ENCODE measurements at regions not wholly inside any gene's neighbourhood (a gene's known extent, or its start where the extent isn't known, plus 50 kb on each side); places are given as distances from the start of the nearest gene placed in this dataset.

- TF ChIP-seq CTCF (IDR thresholded peaks at IDR 0.05 in 4 of 5, conservative IDR thresholded peaks at IDR 0.05 in 1 of 5) (no peak), POLR2A (IDR thresholded peaks at IDR 0.05) (no peak)
- in situ Hi-C loops (cut with MboI; ENCODE audit: low sequenced_read_pairs in 4 of 4): no loop called here
Measured at GRCh38 chr9:80794197-80794596, 895.1 kb downstream of the TLE1 start.

GRCh38 chr9:80793706-80794105 is 895.6 kb downstream of the TLE1 start:
- no peak for ATAC-seq
- Histone ChIP-seq H3K36me3 (no peaks in the 10 kb centered on the region), H3K27ac (no peak overlapping the region), H3K4me1 (peaks cover 16 to 23% of the 10 kb centered on the region in 2 donors), H3K27me3 (no peaks in the 10 kb centered on the region), H3K9me3 (no peaks in the 10 kb centered on the region), H3K4me3 (no peak overlapping the region)
- TF ChIP-seq POLR2A (IDR thresholded peaks at IDR 0.05) (no peak), CTCF (IDR thresholded peaks at IDR 0.05 in 4 of 5, conservative IDR thresholded peaks at IDR 0.05 in 1 of 5) (no peak)
- DNase-seq: no peak
- intact Hi-C loops (cut with DNase I; ENCODE audit: low total_unique reads) (no loop called here), in situ Hi-C loops (cut with MboI; ENCODE audit: low sequenced_read_pairs in 4 of 4) (no loop called here)

More at GRCh38 chr9:80794197-80794596, 895.1 kb downstream of the TLE1 start:
- no peak overlapping the region for H3K4me3 ChIP-seq
- H3K4me1 ChIP-seq: peaks cover 16 to 26% of the 10 kb centered on the region in 2 donors
- intact Hi-C loops (cut with DNase I; ENCODE audit: low total_unique reads): no loop called here
- no peak for DNase-seq
- H3K27me3 ChIP-seq: no peaks in the 10 kb centered on the region
- H3K9me3 ChIP-seq: no peaks in the 10 kb centered on the region
- H3K36me3 ChIP-seq: no peaks in the 10 kb centered on the region
- no peak for ATAC-seq
- H3K27ac ChIP-seq: no peak overlapping the region

- intact Hi-C loops (cut with DNase I; ENCODE audit: low total_unique reads): no loop called here
- no peak for DNase-seq
Measured at GRCh38 chr9:80792726-80793125, 896.6 kb downstream of the TLE1 start.

GRCh38 chr9:80791836-80792235 is 897.5 kb downstream of the TLE1 start:
- TF ChIP-seq POLR2A (IDR thresholded peaks at IDR 0.05) (no peak), CTCF (IDR thresholded peaks at IDR 0.05 in 4 of 5, conservative IDR thresholded peaks at IDR 0.05 in 1 of 5) (no peak)
- Histone ChIP-seq H3K27me3 (no peaks in the 10 kb centered on the region), H3K9me3 (no peaks in the 10 kb centered on the region), H3K27ac (no peak overlapping the region), H3K4me1 (peaks cover 4% of the 10 kb centered on the region in 2 donors), H3K4me3 (no peak overlapping the region), H3K36me3 (no peaks in the 10 kb centered on the region)
- in situ Hi-C loops (cut with MboI; ENCODE audit: low sequenced_read_pairs in 4 of 4): no loop called here
- DNase-seq (no peak), ATAC-seq (no peak)
- intact Hi-C loops (cut with DNase I; ENCODE audit: low total_unique reads): no loop called here

More at GRCh38 chr9:80792726-80793125, 896.6 kb downstream of the TLE1 start:
- Histone ChIP-seq H3K27me3 (no peaks in the 10 kb centered on the region), H3K36me3 (no peaks in the 10 kb centered on the region), H3K9me3 (no peaks in the 10 kb centered on the region), H3K27ac (no peak overlapping the region), H3K4me1 (peaks cover 12 to 13% of the 10 kb centered on the region in 2 donors), H3K4me3 (no peak overlapping the region)
- ATAC-seq: no peak
- TF ChIP-seq POLR2A (IDR thresholded peaks at IDR 0.05): no peak
- no peak for TF ChIP-seq CTCF (IDR thresholded peaks at IDR 0.05 in 4 of 5, conservative IDR thresholded peaks at IDR 0.05 in 1 of 5)
- in situ Hi-C loops (cut with MboI; ENCODE audit: low sequenced_read_pairs in 4 of 4): no loop called here

GRCh38 chr9:80790764-80791163 is 898.6 kb downstream of the TLE1 start:
- in situ Hi-C loops (cut with MboI; ENCODE audit: low sequenced_read_pairs in 4 of 4): no loop called here
- H3K9me3 ChIP-seq: no peaks in the 10 kb centered on the region
- intact Hi-C loops (cut with DNase I; ENCODE audit: low total_unique reads): no loop called here
- ATAC-seq: no peak
- H3K4me3 ChIP-seq: no peak overlapping the region
- no peaks in the 10 kb centered on the region for H3K36me3 ChIP-seq
- no peak for DNase-seq
- H3K27me3 ChIP-seq: no peaks in the 10 kb centered on the region
- no peak for TF ChIP-seq POLR2A (IDR thresholded peaks at IDR 0.05)
- no peak for TF ChIP-seq CTCF (IDR thresholded peaks at IDR 0.05 in 4 of 5, conservative IDR thresholded peaks at IDR 0.05 in 1 of 5)
- no peak overlapping the region for H3K27ac ChIP-seq
- H3K4me1 ChIP-seq: no peaks in the 10 kb centered on the region
